ENCODE measurements at regions not wholly inside any gene's neighbourhood (a gene's known extent, or its start where the extent isn't known, plus 50 kb on each side); places are given as distances from the start of the nearest gene placed in this dataset.

DNA sequence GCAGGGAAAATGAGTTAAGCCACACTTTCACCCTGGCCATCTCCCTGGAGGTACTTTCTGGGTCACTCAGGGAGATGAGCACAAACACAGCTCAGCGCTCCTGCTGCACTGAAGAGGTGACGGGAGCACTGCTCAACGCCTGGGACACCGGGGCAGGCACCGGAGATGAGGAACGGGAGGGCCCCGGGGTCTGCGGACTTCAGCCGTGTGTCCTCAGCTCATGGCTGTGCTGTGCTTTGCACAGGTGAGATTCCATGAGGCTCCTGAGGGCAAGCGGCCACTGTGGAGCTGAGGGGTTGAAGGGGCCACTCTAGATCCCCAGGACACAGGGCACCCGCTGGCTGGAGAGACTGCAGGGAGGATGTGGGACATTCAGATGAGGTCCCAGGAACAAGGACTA lies 234.2 kb upstream of the EXOC2 start:
- Mint-ChIP-seq H3K4me1 (ENCODE audit: low read depth) (no peaks in the 10 kb centered on the region), H3K36me3 (ENCODE audit: low read depth) (no peaks in the 10 kb centered on the region), H3K4me3 (ENCODE audit: unreplicated experiment) (no peak overlapping the region), H3K27ac (ENCODE audit: unreplicated experiment) (no peak overlapping the region), H3K9me3 (ENCODE audit: low read depth) (peaks cover 5% of the 10 kb centered on the region), H3K27me3 (ENCODE audit: low read depth) (peaks cover 31% of the 10 kb centered on the region)
- TF ChIP-seq, protein P1, sequence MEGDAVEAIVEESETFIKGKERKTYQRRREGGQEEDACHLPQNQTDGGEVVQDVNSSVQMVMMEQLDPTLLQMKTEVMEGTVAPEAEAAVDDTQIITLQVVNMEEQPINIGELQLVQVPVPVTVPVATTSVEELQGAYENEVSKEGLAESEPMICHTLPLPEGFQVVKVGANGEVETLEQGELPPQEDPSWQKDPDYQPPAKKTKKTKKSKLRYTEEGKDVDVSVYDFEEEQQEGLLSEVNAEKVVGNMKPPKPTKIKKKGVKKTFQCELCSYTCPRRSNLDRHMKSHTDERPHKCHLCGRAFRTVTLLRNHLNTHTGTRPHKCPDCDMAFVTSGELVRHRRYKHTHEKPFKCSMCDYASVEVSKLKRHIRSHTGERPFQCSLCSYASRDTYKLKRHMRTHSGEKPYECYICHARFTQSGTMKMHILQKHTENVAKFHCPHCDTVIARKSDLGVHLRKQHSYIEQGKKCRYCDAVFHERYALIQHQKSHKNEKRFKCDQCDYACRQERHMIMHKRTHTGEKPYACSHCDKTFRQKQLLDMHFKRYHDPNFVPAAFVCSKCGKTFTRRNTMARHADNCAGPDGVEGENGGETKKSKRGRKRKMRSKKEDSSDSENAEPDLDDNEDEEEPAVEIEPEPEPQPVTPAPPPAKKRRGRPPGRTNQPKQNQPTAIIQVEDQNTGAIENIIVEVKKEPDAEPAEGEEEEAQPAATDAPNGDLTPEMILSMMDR (IDR thresholded peaks at IDR 0.05), result no peak
- no peak for DNase-seq (ENCODE audit: low spot score)

DNA sequence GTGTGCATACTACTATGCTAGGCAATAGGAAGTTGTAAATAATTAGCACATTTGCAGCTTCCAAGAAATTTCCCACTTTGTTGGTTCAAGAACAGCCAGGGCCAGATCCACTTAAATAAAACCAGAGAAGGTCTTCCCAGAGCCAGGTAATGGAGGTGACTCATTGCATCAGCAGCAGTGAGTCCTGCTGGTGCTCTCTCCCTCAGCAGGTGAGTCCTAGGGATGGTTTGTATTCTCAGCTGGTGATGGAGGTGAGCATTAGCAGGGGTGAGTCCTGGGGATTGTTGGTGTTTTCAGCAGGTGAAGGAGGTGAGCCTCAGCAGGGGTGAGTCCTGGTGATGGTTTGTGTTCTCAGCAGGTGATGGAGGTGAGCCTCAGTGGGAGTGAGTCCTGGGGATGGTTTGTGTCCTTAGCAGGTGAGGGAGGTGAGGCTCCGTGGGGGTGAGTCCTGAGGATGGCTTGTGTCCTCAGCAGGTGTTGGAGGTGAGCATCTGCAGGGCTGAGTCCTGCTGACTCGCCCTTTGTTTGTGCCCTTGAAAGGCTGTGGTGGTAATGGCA lies 232.8 kb upstream of the EXOC2 start:
- Mint-ChIP-seq H3K4me1 (ENCODE audit: low read depth) (no peaks in the 10 kb centered on the region), H3K27ac (ENCODE audit: unreplicated experiment) (no peak overlapping the region), H3K36me3 (ENCODE audit: low read depth) (peaks cover 2% of the 10 kb centered on the region), H3K9me3 (ENCODE audit: low read depth) (peaks cover 9% of the 10 kb centered on the region), H3K27me3 (ENCODE audit: low read depth) (peaks cover 31% of the 10 kb centered on the region), H3K4me3 (ENCODE audit: unreplicated experiment) (no peak overlapping the region)
- DNase-seq (ENCODE audit: low spot score), result no peak
- TF ChIP-seq, protein P1 (IDR thresholded peaks at IDR 0.05), result no peak

- TF ChIP-seq, protein P1 (IDR thresholded peaks at IDR 0.05), result no peak
- H3K4me1 Mint-ChIP-seq (ENCODE audit: low read depth), result no peaks in the 10 kb centered on the region
- no peak overlapping the region for H3K4me3 Mint-ChIP-seq (ENCODE audit: unreplicated experiment)
- H3K27ac Mint-ChIP-seq (ENCODE audit: unreplicated experiment), result no peak overlapping the region
- peaks cover 27% of the 10 kb centered on the region for H3K27me3 Mint-ChIP-seq (ENCODE audit: low read depth)
- peaks cover 2% of the 10 kb centered on the region for H3K36me3 Mint-ChIP-seq (ENCODE audit: low read depth)
- no peak for DNase-seq (ENCODE audit: low spot score)
- H3K9me3 Mint-ChIP-seq (ENCODE audit: low read depth), result peaks cover 13% of the 10 kb centered on the region
Measured at GRCh38 chr6:924661-925060, 231.7 kb upstream of the EXOC2 start.

DNA sequence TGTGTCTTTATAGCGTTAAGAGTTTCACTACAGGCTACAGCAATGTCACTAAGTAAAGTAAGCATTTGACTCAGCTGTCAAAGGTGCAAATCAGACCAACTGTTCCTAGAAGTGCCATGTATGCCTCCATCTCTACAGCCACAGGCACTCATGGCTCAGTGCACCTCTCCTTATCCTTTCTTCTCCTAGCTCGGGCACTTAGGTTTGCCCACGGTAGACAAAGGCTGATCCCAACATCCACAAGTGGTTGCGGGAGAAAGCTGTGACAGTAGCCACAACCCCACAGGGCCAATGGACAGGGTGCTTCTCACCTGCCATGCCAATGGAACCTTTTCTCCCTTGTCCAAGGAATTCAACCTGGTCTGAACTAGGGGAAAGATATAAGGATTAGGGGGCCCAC lies 228.5 kb upstream of the EXOC2 start:
- peaks cover 28% of the 10 kb centered on the region for H3K27me3 Mint-ChIP-seq (ENCODE audit: low read depth)
- no peak for DNase-seq (ENCODE audit: low spot score)
- no peak overlapping the region for H3K27ac Mint-ChIP-seq (ENCODE audit: unreplicated experiment)
- no peaks in the 10 kb centered on the region for H3K4me1 Mint-ChIP-seq (ENCODE audit: low read depth)
- H3K36me3 Mint-ChIP-seq (ENCODE audit: low read depth), result peaks cover 4% of the 10 kb centered on the region
- peaks cover 28% of the 10 kb centered on the region for H3K9me3 Mint-ChIP-seq (ENCODE audit: low read depth)
- no peak overlapping the region for H3K4me3 Mint-ChIP-seq (ENCODE audit: unreplicated experiment)
- TF ChIP-seq, protein P1 (IDR thresholded peaks at IDR 0.05), result no peak

DNA sequence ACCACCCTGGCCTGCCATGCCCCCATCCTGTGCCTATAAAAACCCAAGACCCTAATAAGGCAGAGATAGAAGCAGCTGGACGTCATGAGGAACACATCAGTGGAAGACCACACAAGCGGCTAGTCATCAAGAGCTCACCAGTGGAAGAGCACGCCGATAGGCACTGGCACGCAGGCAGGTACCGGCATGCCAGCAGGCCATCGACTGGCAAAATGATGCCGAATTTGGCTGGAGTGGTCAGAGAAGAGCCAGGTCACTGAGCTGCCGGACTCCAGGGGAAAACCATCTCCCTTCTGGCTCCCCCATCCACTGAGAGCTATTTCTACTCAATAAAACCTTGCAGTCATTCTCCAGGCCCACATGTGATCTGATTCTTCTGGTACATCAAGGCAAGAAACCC lies 227.6 kb upstream of the EXOC2 start:
- peaks cover 28% of the 10 kb centered on the region for H3K9me3 Mint-ChIP-seq (ENCODE audit: low read depth)
- peaks cover 4% of the 10 kb centered on the region for H3K36me3 Mint-ChIP-seq (ENCODE audit: low read depth)
- TF ChIP-seq, protein P1 (IDR thresholded peaks at IDR 0.05), result no peak
- no peaks in the 10 kb centered on the region for H3K4me1 Mint-ChIP-seq (ENCODE audit: low read depth)
- no peak overlapping the region for H3K4me3 Mint-ChIP-seq (ENCODE audit: unreplicated experiment)
- H3K27ac Mint-ChIP-seq (ENCODE audit: unreplicated experiment), result no peak overlapping the region
- DNase-seq (ENCODE audit: low spot score), result no peak
- H3K27me3 Mint-ChIP-seq (ENCODE audit: low read depth), result peaks cover 25% of the 10 kb centered on the region

Data from chondrocyte (in vitro differentiated cells).